ENCODE measurements at regions not wholly inside any gene's neighbourhood (a gene's known extent, or its start where the extent isn't known, plus 50 kb on each side); places are given as distances from the start of the nearest gene placed in this dataset.

DNA sequence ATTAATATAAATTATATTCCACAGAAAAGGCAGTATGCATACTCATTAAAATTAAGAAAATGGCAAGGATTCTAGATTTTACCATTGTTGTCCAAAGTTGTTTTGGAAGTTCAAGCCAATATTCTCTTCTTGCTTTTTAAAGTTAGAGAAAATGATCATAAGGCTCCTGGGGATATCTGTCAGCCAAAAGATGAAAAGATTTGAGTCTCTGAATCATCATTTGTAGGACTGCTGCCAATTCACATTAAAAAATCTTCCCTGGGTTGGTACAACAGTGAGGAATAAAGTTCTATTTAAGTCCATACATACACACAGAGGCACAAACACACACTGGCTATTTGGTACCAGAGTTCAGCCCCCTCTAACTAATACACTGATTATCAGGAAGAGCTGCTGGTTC, 620.1 kb downstream of the COL12A1 start:
- TF ChIP-seq, protein P1, sequence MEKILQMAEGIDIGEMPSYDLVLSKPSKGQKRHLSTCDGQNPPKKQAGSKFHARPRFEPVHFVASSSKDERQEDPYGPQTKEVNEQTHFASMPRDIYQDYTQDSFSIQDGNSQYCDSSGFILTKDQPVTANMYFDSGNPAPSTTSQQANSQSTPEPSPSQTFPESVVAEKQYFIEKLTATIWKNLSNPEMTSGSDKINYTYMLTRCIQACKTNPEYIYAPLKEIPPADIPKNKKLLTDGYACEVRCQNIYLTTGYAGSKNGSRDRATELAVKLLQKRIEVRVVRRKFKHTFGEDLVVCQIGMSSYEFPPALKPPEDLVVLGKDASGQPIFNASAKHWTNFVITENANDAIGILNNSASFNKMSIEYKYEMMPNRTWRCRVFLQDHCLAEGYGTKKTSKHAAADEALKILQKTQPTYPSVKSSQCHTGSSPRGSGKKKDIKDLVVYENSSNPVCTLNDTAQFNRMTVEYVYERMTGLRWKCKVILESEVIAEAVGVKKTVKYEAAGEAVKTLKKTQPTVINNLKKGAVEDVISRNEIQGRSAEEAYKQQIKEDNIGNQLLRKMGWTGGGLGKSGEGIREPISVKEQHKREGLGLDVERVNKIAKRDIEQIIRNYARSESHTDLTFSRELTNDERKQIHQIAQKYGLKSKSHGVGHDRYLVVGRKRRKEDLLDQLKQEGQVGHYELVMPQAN (IDR thresholded peaks at IDR 0.05; ENCODE audit: borderline replicate concordance) = no peak
- TF ChIP-seq SIN3B (IDR thresholded peaks at IDR 0.05; ENCODE audit: low read depth) (no peak), RCOR1 (IDR thresholded peaks at IDR 0.05; ENCODE audit: borderline replicate concordance in 1 of 2, low read depth in 2 of 2, low read length in 2 of 2) (no peak)

Data from K562 (cell line).